Mucosa of rectum (tissue), 2 donors: ENCODE measurements at regions not wholly inside any gene's neighbourhood (a gene's known extent, or its start where the extent isn't known, plus 50 kb on each side); places are given as distances from the start of the nearest gene placed in this dataset.

Source experiments
- H3K27ac ChIP-seq, 2 donors: one replicate each; pipeline ENCODE4 v1.7.0; 2013; ENCODE audit warnings: inconsistent platforms in 2 of 2, low read depth in 2 of 2, low read length in 2 of 2
- H3K27me3 ChIP-seq, 2 donors: one replicate each; pipeline ENCODE4 v1.7.0; 2013; ENCODE audit warnings: low read length in 2 of 2; ENCODE audit not compliant: control insufficient read depth in 2 of 2, insufficient read depth in 2 of 2
- H3K36me3 ChIP-seq, 2 donors: one replicate each; pipeline ENCODE4 v1.7.0; 2013; ENCODE audit warnings: low read length in 2 of 2; ENCODE audit not compliant: control insufficient read depth in 2 of 2, insufficient read depth in 2 of 2
- H3K4me1 ChIP-seq, 2 donors: one replicate each; pipeline ENCODE4 v1.7.0; 2013; ENCODE audit warnings: low read length in 2 of 2, mild to moderate bottlenecking in 1 of 2; ENCODE audit not compliant: control insufficient read depth in 2 of 2, insufficient read depth in 2 of 2
- H3K4me3 ChIP-seq, 2 donors: one replicate each; pipeline ENCODE4 v1.7.0; 2013; ENCODE audit warnings: low read length in 2 of 2
- H3K9ac ChIP-seq, 2 donors: one replicate each; pipeline ENCODE4 v1.7.0; 2013; ENCODE audit warnings: low read length in 2 of 2, low read depth in 1 of 2, mild to moderate bottlenecking in 1 of 2
- H3K9me3 ChIP-seq, 2 donors: one replicate each; pipeline ENCODE4 v1.7.0; 2013; ENCODE audit warnings: low read length in 2 of 2; ENCODE audit not compliant: control insufficient read depth in 2 of 2
- donor health status: healthy.
- donor health status: Normal muscosa, but diverticular disease.

GRCh38 chr15:81907521-81907920 lies 138.3 kb downstream of the MEX3B start:
- Histone ChIP-seq H3K4me1 (no peaks in the 10 kb centered on the region), H3K9ac (no peak overlapping the region), H3K27me3 (no peaks in the 10 kb centered on the region), H3K27ac (no peak overlapping the region), H3K4me3 (no peak overlapping the region), H3K9me3 (no peaks in the 10 kb centered on the region), H3K36me3 (no peaks in the 10 kb centered on the region)

GRCh38 chr15:81905889-81906288 lies 139.9 kb downstream of the MEX3B start:
- Histone ChIP-seq H3K9ac (no peak overlapping the region), H3K4me3 (no peak overlapping the region), H3K4me1 (no peaks in the 10 kb centered on the region), H3K36me3 (no peaks in the 10 kb centered on the region), H3K27me3 (no peaks in the 10 kb centered on the region), H3K9me3 (no peaks in the 10 kb centered on the region), H3K27ac (no peak overlapping the region)

GRCh38 chr15:81901319-81901718 lies 144.5 kb downstream of the MEX3B start:
- Histone ChIP-seq H3K4me3 (no peak overlapping the region), H3K27me3 (no peaks in the 10 kb centered on the region), H3K4me1 (no peaks in the 10 kb centered on the region), H3K9me3 (no peaks in the 10 kb centered on the region), H3K36me3 (no peaks in the 10 kb centered on the region), H3K27ac (no peak overlapping the region), H3K9ac (no peak overlapping the region)

- H3K9ac ChIP-seq = no peak overlapping the region
- no peaks in the 10 kb centered on the region for H3K36me3 ChIP-seq
- H3K27me3 ChIP-seq = no peaks in the 10 kb centered on the region
- H3K9me3 ChIP-seq = no peaks in the 10 kb centered on the region
- H3K4me3 ChIP-seq = no peak overlapping the region
- no peaks in the 10 kb centered on the region for H3K4me1 ChIP-seq
- no peak overlapping the region for H3K27ac ChIP-seq
Measured at GRCh38 chr15:81899730-81900129, 146.1 kb downstream of the MEX3B start.

- Histone ChIP-seq H3K4me3 (no peak overlapping the region), H3K9ac (no peak overlapping the region), H3K4me1 (no peaks in the 10 kb centered on the region), H3K27me3 (no peaks in the 10 kb centered on the region), H3K36me3 (no peaks in the 10 kb centered on the region), H3K27ac (no peak overlapping the region), H3K9me3 (no peaks in the 10 kb centered on the region)
Measured at GRCh38 chr15:81899024-81899423, 146.8 kb downstream of the MEX3B start.

- no peak overlapping the region for H3K27ac ChIP-seq
- H3K9ac ChIP-seq = no peak overlapping the region
- no peaks in the 10 kb centered on the region for H3K4me1 ChIP-seq
- no peaks in the 10 kb centered on the region for H3K27me3 ChIP-seq
- no peaks in the 10 kb centered on the region for H3K36me3 ChIP-seq
- H3K9me3 ChIP-seq = no peaks in the 10 kb centered on the region
- no peak overlapping the region for H3K4me3 ChIP-seq
Measured at GRCh38 chr15:81897057-81897677, 148.7 kb downstream of the MEX3B start.

- Histone ChIP-seq H3K4me1 (no peaks in the 10 kb centered on the region), H3K9ac (no peak overlapping the region), H3K9me3 (no peaks in the 10 kb centered on the region), H3K27me3 (no peaks in the 10 kb centered on the region), H3K27ac (no peak overlapping the region), H3K36me3 (no peaks in the 10 kb centered on the region), H3K4me3 (no peak overlapping the region)
Measured at GRCh38 chr15:81896356-81896755, 149.5 kb downstream of the MEX3B start.

- Histone ChIP-seq H3K36me3 (no peaks in the 10 kb centered on the region), H3K9me3 (no peaks in the 10 kb centered on the region), H3K27me3 (no peaks in the 10 kb centered on the region), H3K4me3 (no peak overlapping the region), H3K27ac (no peak overlapping the region), H3K9ac (no peak overlapping the region), H3K4me1 (no peaks in the 10 kb centered on the region)
Measured at GRCh38 chr15:81895723-81896122, 150.1 kb downstream of the MEX3B start.

GRCh38 chr15:81894061-81894460 lies 151.8 kb downstream of the MEX3B start:
- Histone ChIP-seq H3K27ac (no peak overlapping the region), H3K36me3 (no peaks in the 10 kb centered on the region), H3K9ac (no peak overlapping the region), H3K4me1 (no peaks in the 10 kb centered on the region), H3K9me3 (no peaks in the 10 kb centered on the region), H3K27me3 (no peaks in the 10 kb centered on the region), H3K4me3 (no peak overlapping the region)

- H3K4me3 ChIP-seq = no peak overlapping the region
- no peaks in the 10 kb centered on the region for H3K36me3 ChIP-seq
- peaks cover 0 to 4% of the 10 kb centered on the region in 2 donors for H3K4me1 ChIP-seq
- no peaks in the 10 kb centered on the region for H3K27me3 ChIP-seq
- no peak overlapping the region for H3K9ac ChIP-seq
- no peaks in the 10 kb centered on the region for H3K9me3 ChIP-seq
- H3K27ac ChIP-seq = no peak overlapping the region
Measured at GRCh38 chr15:81893182-81893835, 152.5 kb downstream of the MEX3B start.
